DMS53 treated with DMSO at 0.1 percent for 48 hours (cell line): ENCODE measurements at regions not wholly inside any gene's neighbourhood (a gene's known extent, or its start where the extent isn't known, plus 50 kb on each side); places are given as distances from the start of the nearest gene placed in this dataset.
A peak's percentile ranks its signal among the peaks of the same experiment; 100 is the strongest.
"Not testable (repeated sequence)": the region's sequence is repeated elsewhere in the genome, so short reads cannot be mapped to it uniquely, and the experiment has no call there.

Source experiments
- DNase-seq: peaks from one replicate; lab custom pipeline; 2025; ENCODE audit not compliant: unreplicated experiment; lab: John Stamatoyannopoulos, UW

DNA sequence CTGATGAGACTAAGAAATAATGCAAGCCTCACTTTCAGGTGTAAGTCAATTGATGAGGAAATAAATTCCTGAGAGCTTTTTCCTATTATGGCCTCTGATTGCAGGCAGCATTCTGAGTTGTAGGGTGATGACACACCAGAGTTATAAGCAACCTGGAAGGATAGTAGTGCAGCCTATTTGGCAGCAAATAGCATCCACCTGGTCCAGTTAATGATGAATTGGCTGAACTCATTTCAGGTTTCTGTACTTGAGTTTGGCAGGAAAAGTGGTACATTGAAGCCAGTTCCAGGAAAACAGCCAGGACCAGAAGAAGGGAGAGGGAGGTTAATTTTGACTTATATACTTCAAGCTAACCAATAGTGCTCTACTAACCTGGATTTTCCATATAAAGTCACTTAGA lies 316.8 kb downstream of the NAF1 start:
- DNase-seq: no peak

DNA sequence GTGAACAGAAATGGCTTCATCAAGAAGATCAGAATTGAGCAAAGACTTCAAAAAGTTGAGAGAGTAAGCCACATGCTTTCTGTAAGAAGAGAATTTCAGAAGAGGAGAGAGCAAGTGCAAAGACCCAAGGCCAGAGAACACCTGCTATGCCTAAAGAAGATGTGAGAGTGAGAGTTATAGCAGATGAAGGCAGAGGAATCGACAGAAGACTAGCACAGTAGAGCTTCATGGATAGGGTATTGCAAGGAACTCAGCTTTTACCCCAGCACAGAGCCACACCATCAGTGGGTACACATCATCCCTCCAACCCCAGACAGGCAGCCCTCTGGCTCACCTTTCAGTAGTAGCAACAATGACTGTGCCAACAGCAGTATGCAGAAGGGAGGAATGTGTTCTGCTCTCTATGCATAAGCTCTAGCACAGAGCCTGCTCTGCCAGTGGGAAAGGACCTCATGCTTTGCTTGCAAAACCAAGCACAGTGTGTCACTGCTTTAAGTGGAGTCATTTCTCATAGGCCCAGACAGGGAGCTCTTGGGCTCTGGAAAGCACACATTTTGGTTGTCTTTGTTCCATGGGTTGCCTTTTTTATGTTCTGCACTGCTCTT lies 318.6 kb downstream of the NAF1 start:
- DNase-seq: no peak

GRCh38 chr4:162841753-162842152 lies 324.9 kb downstream of the NAF1 start:
- no peak for DNase-seq

- DNase-seq: no peak
Measured at GRCh38 chr4:162839814-162840213, 326.9 kb downstream of the NAF1 start.

- DNase-seq: no peak
Measured at GRCh38 chr4:162838671-162839070, 328.0 kb downstream of the NAF1 start.

GRCh38 chr4:162837679-162838078 lies 329.0 kb downstream of the NAF1 start:
- DNase-seq: no peak

- peak; percentile 1 for DNase-seq
Measured at GRCh38 chr4:162837241-162837640, 329.4 kb downstream of the NAF1 start.

DNA sequence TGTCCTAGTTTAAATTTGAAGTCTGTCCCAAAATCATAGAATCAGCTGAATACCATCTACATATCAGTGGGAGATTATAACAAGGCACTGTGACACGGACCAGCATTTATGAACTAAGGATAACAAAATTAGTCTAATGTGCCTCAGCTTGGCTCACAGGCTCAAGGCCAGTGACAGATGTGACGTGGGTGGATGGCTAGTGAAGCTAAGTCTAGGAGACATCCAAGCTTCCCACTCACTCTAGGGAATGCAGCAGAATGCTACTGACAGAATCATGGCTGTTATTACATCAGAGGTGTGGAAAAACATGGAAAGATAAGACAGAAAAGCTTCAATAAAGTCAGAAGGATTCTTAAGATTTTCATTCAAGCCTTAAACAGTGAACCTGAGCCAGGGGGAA lies 329.9 kb downstream of the NAF1 start:
- DNase-seq: no peak

DNA sequence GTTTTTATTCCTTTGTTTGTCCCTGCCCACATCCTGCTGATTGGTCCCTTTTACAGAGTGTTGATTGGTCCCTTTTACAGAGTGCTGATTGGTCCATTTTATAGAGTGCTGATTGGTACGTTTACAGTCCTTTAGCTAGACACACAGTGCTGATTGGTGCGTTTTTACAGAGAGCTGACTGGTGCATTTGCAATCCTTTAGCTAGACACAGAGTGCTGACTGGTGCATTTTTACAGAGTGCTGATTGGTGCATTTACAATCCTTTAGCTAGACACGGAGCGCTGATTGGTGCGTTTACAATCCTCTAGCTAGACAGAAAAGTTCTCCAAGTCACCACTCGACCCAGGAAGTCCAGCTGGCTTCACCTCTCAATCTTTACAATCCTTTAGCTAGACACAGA lies 330.4 kb downstream of the NAF1 start:
- not testable (repeated sequence) for DNase-seq

- no peak for DNase-seq
Measured at GRCh38 chr4:162830899-162831298, 335.8 kb downstream of the NAF1 start.

- not testable (repeated sequence) for DNase-seq
Measured at GRCh38 chr4:162817374-162817773, 349.3 kb downstream of the NAF1 start.

GRCh38 chr4:162804351-162804924 lies 362.3 kb downstream of the NAF1 start:
- DNase-seq: no peak

GRCh38 chr4:162803378-162803777 lies 363.3 kb downstream of the NAF1 start:
- no peak for DNase-seq

DNA sequence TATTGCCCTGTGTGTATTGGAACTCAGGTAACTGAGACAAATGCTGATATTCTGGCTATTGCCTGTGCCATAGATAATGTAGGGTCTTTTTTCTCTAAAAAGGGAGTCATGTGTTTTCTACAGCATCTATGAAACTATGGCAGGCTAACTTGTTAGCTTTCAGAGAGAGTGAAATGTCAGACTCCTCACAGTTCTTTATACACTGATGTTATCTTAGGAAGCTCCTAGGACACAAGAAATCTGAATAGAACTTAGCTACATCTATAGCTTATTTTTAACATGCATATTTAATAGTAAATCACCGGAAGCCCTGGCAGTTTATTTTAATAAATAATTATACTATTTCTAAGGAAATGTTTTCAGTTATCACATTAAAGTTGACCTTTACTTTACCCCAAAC lies 369.6 kb downstream of the NAF1 start:
- no peak for DNase-seq

GRCh38 chr4:162793571-162793970 lies 373.1 kb downstream of the NAF1 start:
- no peak for DNase-seq

- no peak for DNase-seq
Measured at GRCh38 chr4:162793004-162793403, 373.7 kb downstream of the NAF1 start.

DNA sequence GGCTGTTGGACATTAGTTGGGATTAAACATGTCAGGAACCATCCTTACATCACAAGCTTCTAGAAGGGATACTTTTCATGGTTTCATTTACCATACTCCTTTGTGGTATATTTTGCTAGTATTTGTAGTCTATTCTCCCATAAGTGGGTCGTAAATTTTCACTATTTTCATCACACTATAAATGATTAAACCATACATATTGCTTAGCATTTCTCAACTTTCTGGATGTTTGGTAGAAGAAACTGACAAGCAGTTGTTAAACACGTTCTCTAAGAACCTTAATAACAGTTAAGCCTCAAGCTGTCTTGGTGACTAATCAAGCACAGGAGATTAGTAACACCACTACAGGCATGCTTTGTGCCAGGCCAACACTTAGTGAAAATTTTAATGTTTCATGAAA lies 375.5 kb downstream of the NAF1 start:
- DNase-seq: no peak

GRCh38 chr4:162787120-162787519 lies 379.6 kb downstream of the NAF1 start:
- DNase-seq: no peak

- DNase-seq: no peak
Measured at GRCh38 chr4:162782778-162783525, 383.7 kb downstream of the NAF1 start.

GRCh38 chr4:162782096-162782777 lies 384.5 kb downstream of the NAF1 start:
- no peak for DNase-seq

DNA sequence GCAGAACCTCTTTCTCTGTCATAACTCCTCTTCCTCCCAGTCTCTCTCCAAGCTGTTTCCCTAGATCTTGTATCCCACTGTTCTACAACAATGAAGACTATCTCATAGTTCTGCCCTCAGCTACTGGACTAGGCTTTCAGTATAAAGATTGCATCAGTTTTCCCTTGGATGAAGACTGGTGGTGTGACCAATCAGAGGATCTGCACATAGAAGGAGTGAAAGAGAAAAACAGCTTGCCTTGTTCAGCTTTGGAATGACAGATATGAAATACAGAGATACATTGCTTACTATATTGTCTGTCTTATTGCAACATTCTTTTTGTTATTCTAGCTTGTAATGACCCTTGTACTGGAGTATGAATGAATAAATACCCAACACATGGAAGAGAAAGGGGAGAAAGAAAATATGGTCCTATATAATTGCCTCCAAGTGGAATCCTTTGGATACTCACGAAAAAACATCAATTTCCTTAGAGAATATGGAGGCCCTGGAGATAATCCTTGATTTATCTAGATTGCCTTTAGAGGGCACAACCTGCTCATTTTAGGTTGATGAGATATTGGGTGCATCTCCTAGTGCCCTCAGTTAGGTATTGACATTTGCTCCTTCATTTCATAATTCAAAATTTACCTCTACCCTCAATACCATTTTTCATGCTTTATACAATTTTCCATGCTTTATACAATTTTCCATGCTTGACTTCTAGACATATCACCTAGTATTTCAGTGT lies 395.8 kb downstream of the NAF1 start:
- DNase-seq: no peak
